CD4-positive, alpha-beta T cell (primary cell): ENCODE measurements at regions not wholly inside any gene's neighbourhood (a gene's known extent, or its start where the extent isn't known, plus 50 kb on each side); places are given as distances from the start of the nearest gene placed in this dataset.

Source experiments
- ATAC-seq: fragments of 200-7000 bp; cut with Tn5 transposase; one replicate; pipeline ENCODE4 v1.10.0; 2022; ENCODE audit warnings: mild to moderate bottlenecking; ENCODE audit not compliant: poor library complexity
- CTCF ChIA-PET: fragments of 350-600 bp; sonication (Branson Sonifier 250); formaldehyde crosslinking; loops from one replicate; lab custom pipeline; 2021; ENCODE audit warnings: antibody characterized with exemption, inconsistent platforms; lab: Charles Lee
- POLR2A ChIA-PET: fragments of 350-600 bp; sonication (Branson Sonifier 250); formaldehyde crosslinking; loops from one replicate; lab custom pipeline; 2021; ENCODE audit warnings: antibody characterized with exemption, inconsistent platforms; lab: Charles Lee
- DNase-seq, 14 experiments: peaks; one replicate each; pipeline ENCODE4 v3.0.0-alpha.2; 2013 to 2020; ENCODE audit warnings: mixed read lengths in 2 of 14
- H3K27ac ChIP-seq, 2 donors: one replicate each; pipeline versions ENCODE4 v1.5.1 to v1.7.0; 2013; ENCODE audit warnings: low read length in 2 of 2, low read depth in 1 of 2, mild to moderate bottlenecking in 1 of 2
- H3K27me3 ChIP-seq, 2 experiments: 1 replicate in 1 of 2; 2 replicates in 1 of 2; pipeline versions ENCODE4 v1.6.1 to v1.7.0; 2013; ENCODE audit warnings: low read length in 2 of 2, control low read depth in 1 of 2, mild to moderate bottlenecking in 1 of 2, moderate library complexity in 1 of 2; ENCODE audit not compliant: insufficient read depth in 2 of 2, control insufficient read depth in 1 of 2
- H3K36me3 ChIP-seq: one replicate; pipeline ENCODE4 v1.6.1; 2013; ENCODE audit warnings: low read length, control low read depth; ENCODE audit not compliant: insufficient read depth
- H3K4me1 ChIP-seq: one replicate; pipeline ENCODE4 v1.6.1; 2013; ENCODE audit warnings: low read length, control low read depth; ENCODE audit not compliant: insufficient read depth
- H3K4me3 ChIP-seq: one replicate; pipeline ENCODE4 v1.5.1; 2013; ENCODE audit warnings: mild to moderate bottlenecking, low read length, moderate library complexity
- H3K9me3 ChIP-seq, 2 experiments: 1 replicate in 1 of 2; 2 replicates in 1 of 2; pipeline versions ENCODE4 v1.6.1 to v1.7.0; 2013; ENCODE audit warnings: low read length in 2 of 2, mild to moderate bottlenecking in 2 of 2, control low read depth in 1 of 2, moderate library complexity in 1 of 2; ENCODE audit not compliant: control insufficient read depth in 1 of 2, insufficient read depth in 1 of 2
- H3K27ac Mint-ChIP-seq: one replicate; pipeline ENCODE4 v1.8.0; 2020; ENCODE audit warnings: mixed read lengths
- H3K27me3 Mint-ChIP-seq: one replicate; pipeline ENCODE4 v1.8.0; 2021; ENCODE audit warnings: mixed read lengths
- H3K36me3 Mint-ChIP-seq: one replicate; pipeline ENCODE4 v1.8.0; 2021; ENCODE audit warnings: low read depth, mixed read lengths
- H3K4me1 Mint-ChIP-seq: one replicate; pipeline ENCODE4 v1.8.0; 2021; ENCODE audit warnings: low read depth, mixed read lengths
- H3K4me3 Mint-ChIP-seq: one replicate; pipeline ENCODE4 v1.8.0; 2020; ENCODE audit warnings: mild to moderate bottlenecking, mixed read lengths
- H3K9me3 Mint-ChIP-seq: one replicate; pipeline ENCODE4 v1.8.0; 2020; ENCODE audit warnings: mixed read lengths
- CTCF ChIP-seq: fragments of 200-600 bp; IDR thresholded peaks from one replicate; pipeline ENCODE4 v1.8.0; 2022; ENCODE audit warnings: antibody characterized with exemption, mild to moderate bottlenecking
- intact Hi-C, 2 experiments: fragments of 100-400 bp; cut with DNase I in 1 of 2; cut with micrococcal nuclease in 1 of 2; formaldehyde crosslinking; loops; one replicate each; pipeline versions ENCODE4 v1.15.1 to v1.9.0; 2023 to 2025; cut with DNase I, micrococcal nuclease

GRCh38 chr4:177557416-177557815 is 115.2 kb upstream of the AGA start:
- intact Hi-C loops, result no loop called here
- no peak for TF ChIP-seq CTCF
- no peak for ATAC-seq
- Mint-ChIP-seq H3K4me3 (no peak overlapping the region), H3K27ac (no peak overlapping the region), H3K4me1 (no peaks in the 10 kb centered on the region), H3K27me3 (no peaks in the 10 kb centered on the region), H3K9me3 (no peaks in the 10 kb centered on the region), H3K36me3 (no peaks in the 10 kb centered on the region)
- peak in 1 of 14 experiments; percentile 6 for DNase-seq
- Histone ChIP-seq H3K9me3 (peaks cover 0 to 5% of the 10 kb centered on the region in 2 experiments), H3K36me3 (no peaks in the 10 kb centered on the region), H3K4me1 (no peaks in the 10 kb centered on the region), H3K27me3 (no peaks in the 10 kb centered on the region), H3K4me3 (no peak overlapping the region), H3K27ac (no peak overlapping the region)
- POLR2A ChIA-PET, result no interaction called here
- CTCF ChIA-PET, result no interaction called here

GRCh38 chr4:177558995-177559394 is 116.8 kb upstream of the AGA start:
- no peak for TF ChIP-seq CTCF
- Histone ChIP-seq H3K9me3 (peaks cover 0 to 5% of the 10 kb centered on the region in 2 experiments), H3K4me3 (no peak overlapping the region), H3K4me1 (no peaks in the 10 kb centered on the region), H3K36me3 (no peaks in the 10 kb centered on the region), H3K27ac (no peak overlapping the region), H3K27me3 (no peaks in the 10 kb centered on the region)
- Mint-ChIP-seq H3K9me3 (no peaks in the 10 kb centered on the region), H3K4me1 (no peaks in the 10 kb centered on the region), H3K4me3 (no peak overlapping the region), H3K36me3 (no peaks in the 10 kb centered on the region), H3K27me3 (no peaks in the 10 kb centered on the region), H3K27ac (no peak overlapping the region)
- DNase-seq (no peak), ATAC-seq (no peak)
- ChIA-PET CTCF (no interaction called here), POLR2A (no interaction called here)
- intact Hi-C loops, result no loop called here

- Mint-ChIP-seq H3K36me3 (no peaks in the 10 kb centered on the region), H3K9me3 (no peaks in the 10 kb centered on the region), H3K27ac (no peak overlapping the region), H3K27me3 (no peaks in the 10 kb centered on the region), H3K4me3 (no peak overlapping the region), H3K4me1 (no peaks in the 10 kb centered on the region)
- H3K4me3 ChIP-seq, result no peak overlapping the region
- no peaks in the 10 kb centered on the region for H3K4me1 ChIP-seq
- POLR2A ChIA-PET, result no interaction called here
- ATAC-seq (no peak), DNase-seq (no peak)
- H3K27me3 ChIP-seq, result no peaks in the 10 kb centered on the region
- H3K27ac ChIP-seq, result no peak overlapping the region
- TF ChIP-seq CTCF, result no peak
- peaks cover 0 to 5% of the 10 kb centered on the region in 2 experiments for H3K9me3 ChIP-seq
- intact Hi-C loops, result no loop called here
- CTCF ChIA-PET, result no interaction called here
- H3K36me3 ChIP-seq, result no peaks in the 10 kb centered on the region
Observed at GRCh38 chr4:177562163-177562562, 119.9 kb upstream of the AGA start.
